ENCODE measurements at regions not wholly inside any gene's neighbourhood (a gene's known extent, or its start where the extent isn't known, plus 50 kb on each side); places are given as distances from the start of the nearest gene placed in this dataset.

DNA sequence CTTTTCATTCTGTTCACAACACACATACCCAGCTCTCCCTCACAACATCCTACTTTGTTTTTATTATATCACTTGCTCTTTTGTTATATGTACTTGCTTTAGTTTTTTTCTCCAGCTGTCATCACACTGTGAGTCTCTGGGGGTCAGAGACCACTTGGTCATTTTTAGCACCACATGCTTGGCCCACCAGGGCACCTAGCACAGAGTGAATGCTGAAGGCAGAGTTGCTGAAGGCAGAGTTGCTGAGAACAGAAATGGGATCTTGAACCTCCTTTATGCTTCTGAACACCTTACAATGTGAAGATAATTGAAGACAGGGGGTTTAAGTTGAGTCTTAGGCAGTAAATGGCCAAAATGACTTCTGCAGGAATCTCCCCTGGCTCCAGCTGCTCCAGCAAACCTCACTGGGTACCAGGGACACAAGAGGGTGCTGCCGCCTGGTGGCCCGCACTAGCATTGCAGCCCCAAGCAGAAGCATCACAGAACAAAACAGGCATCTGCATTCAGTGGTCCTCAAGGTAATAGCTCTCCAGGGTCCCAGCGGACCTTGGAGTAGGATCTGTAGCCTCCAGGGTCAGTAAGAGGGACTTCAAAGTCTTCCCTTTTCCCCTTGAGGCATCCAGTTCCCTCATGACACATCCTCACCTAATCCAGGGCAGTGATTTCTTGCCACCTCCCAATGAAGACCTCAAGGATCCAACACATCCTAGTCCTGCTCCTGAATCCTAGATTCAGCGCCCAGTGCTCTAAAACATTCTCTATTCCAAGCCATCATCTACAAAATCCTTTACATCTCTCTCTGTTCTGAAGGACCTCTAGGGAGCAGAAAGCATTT is 1972.6 kb downstream of the TP53TG3F start:
- 2% methylated on average over 4 of the region's 4 CpGs for WGBS (ENCODE audit: insufficient coverage, low coverage, missing lambda C conversion rate)
- FAIRE-seq = no peak
- H3K9ac ChIP-seq (ENCODE audit: insufficient read depth in 1 of 2, low read depth in 2 of 2, low read length in 2 of 2) = no peak overlapping the region
- H3K4me2 ChIP-seq (ENCODE audit: insufficient read depth, low read length) = no peak overlapping the region
- in situ Hi-C loops (cut with MboI) (no loop called here), intact Hi-C loops (cut with micrococcal nuclease) (no loop called here)
- POLR2A ChIA-PET = no interaction called here
- no peaks in the 10 kb centered on the region for H4K20me1 ChIP-seq (replicated peaks; ENCODE audit: control insufficient read depth, insufficient read depth, low read length)
- H3K9me1 ChIP-seq (ENCODE audit: control insufficient read depth, insufficient read depth, low read length) = no peaks in the 10 kb centered on the region
- no peaks in the 10 kb centered on the region for H3K27me3 ChIP-seq (ENCODE audit: control insufficient read depth in 2 of 2, insufficient read depth in 2 of 2, low read length in 2 of 2)
- peak; percentile 46 to 56 (median 53) for DNase-seq (ENCODE audit: extremely low read depth in 1 of 4, low spot score in 3 of 4)
- H3K4me3 ChIP-seq = no peak overlapping the region
- BruUV-seq (replicated peaks) = no TSS peak
- CTCF ChIA-PET (ENCODE audit: low intra/inter-chr PET ratio) = no interaction called here
- H3K9me3 ChIP-seq (replicated peaks; ENCODE audit: control insufficient read depth, insufficient read depth, low read depth, low read length) = no peaks in the 10 kb centered on the region
- ATAC-seq = peak; percentile 61; the same call in 1 of the 3 replicates
- H2AFZ ChIP-seq (ENCODE audit: low read depth, low read length) = no peak overlapping the region
- H3K27ac ChIP-seq (ENCODE audit: extremely low read depth, low read depth, low read length) = no peak overlapping the region
- no peaks in the 10 kb centered on the region for H3K36me3 ChIP-seq (ENCODE audit: control insufficient read depth, insufficient read depth, low read length)
- H3K4me1 ChIP-seq (replicated peaks in 1 of 2; ENCODE audit: control insufficient read depth in 2 of 2, insufficient read depth in 2 of 2, low read length in 2 of 2) = no peaks in the 10 kb centered on the region
- TF ChIP-seq SMAD1 (IDR thresholded peaks at IDR 0.05; ENCODE audit: low read depth, low read length, partially characterized antibody) (no peak), HNRNPLL (IDR thresholded peaks at IDR 0.05; ENCODE audit: low read depth, low read length, poor library complexity, severe bottlenecking) (peak; percentile 25), ZNF354B (CRISPR knock-in tag; IDR thresholded peaks at IDR 0.05) (no peak), RAD21 (CRISPR knock-in tag; conservative IDR thresholded peaks at IDR 0.05 in 1 of 2, IDR thresholded peaks at IDR 0.05 in 1 of 2) (peak in 1 of 2 experiments; percentile 36; a peak in 2 of 4 replicates), PHB (CRISPR knock-in tag; IDR thresholded peaks at IDR 0.05) (no peak), TOE1 (IDR thresholded peaks at IDR 0.05; ENCODE audit: borderline replicate concordance) (no peak), TOE1 (CRISPR knock-in tag; IDR thresholded peaks at IDR 0.05; ENCODE audit: borderline replicate concordance, low read depth) (no peak), ZNF143 (CRISPR knock-in tag; IDR thresholded peaks at IDR 0.05) (no peak), NR3C1 (CRISPR knock-in tag; IDR thresholded peaks at IDR 0.05) (no peak), FIP1L1 (IDR thresholded peaks at IDR 0.05; ENCODE audit: low read depth, low read length, poor library complexity, severe bottlenecking) (no peak), NCOA4 (IDR thresholded peaks at IDR 0.05; ENCODE audit: partially characterized antibody) (no peak), SMC3 (conservative IDR thresholded peaks at IDR 0.05; ENCODE audit: insufficient read depth, low read depth, low read length) (0 out of 2 replicates have a peak, but pooled peaks have one; percentile 22), ZNF253 (CRISPR knock-in tag; conservative IDR thresholded peaks at IDR 0.05) (no peak), ZNF282 (CRISPR knock-in tag; IDR thresholded peaks at IDR 0.05) (no peak), ARID1B (IDR thresholded peaks at IDR 0.05) (no peak), SAFB (IDR thresholded peaks at IDR 0.05; ENCODE audit: borderline replicate concordance, low read depth, low read length) (no peak)
- TF ChIP-seq, protein P1, sequence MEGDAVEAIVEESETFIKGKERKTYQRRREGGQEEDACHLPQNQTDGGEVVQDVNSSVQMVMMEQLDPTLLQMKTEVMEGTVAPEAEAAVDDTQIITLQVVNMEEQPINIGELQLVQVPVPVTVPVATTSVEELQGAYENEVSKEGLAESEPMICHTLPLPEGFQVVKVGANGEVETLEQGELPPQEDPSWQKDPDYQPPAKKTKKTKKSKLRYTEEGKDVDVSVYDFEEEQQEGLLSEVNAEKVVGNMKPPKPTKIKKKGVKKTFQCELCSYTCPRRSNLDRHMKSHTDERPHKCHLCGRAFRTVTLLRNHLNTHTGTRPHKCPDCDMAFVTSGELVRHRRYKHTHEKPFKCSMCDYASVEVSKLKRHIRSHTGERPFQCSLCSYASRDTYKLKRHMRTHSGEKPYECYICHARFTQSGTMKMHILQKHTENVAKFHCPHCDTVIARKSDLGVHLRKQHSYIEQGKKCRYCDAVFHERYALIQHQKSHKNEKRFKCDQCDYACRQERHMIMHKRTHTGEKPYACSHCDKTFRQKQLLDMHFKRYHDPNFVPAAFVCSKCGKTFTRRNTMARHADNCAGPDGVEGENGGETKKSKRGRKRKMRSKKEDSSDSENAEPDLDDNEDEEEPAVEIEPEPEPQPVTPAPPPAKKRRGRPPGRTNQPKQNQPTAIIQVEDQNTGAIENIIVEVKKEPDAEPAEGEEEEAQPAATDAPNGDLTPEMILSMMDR (IDR thresholded peaks at IDR 0.05 in 2 of 3, conservative IDR thresholded peaks at IDR 0.05 in 1 of 3; ENCODE audit: insufficient read depth in 2 of 3, low read depth in 1 of 3, low read length in 3 of 3) = peak; percentile 50 to 76 (median 56); a peak in 4 of 6 replicates
- TF ChIP-seq, protein P2, sequence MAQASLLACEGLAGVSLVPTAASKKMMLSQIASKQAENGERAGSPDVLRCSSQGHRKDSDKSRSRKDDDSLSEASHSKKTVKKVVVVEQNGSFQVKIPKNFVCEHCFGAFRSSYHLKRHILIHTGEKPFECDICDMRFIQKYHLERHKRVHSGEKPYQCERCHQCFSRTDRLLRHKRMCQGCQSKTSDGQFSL (CRISPR knock-in tag; IDR thresholded peaks at IDR 0.05) = no peak
- TF ChIP-seq, protein P2 (tag; IDR thresholded peaks at IDR 0.05) = no peak
- no peaks in the 10 kb centered on the region for H3K79me2 ChIP-seq (ENCODE audit: control insufficient read depth, insufficient read depth, low read length)

Data from K562 (cell line).